GM19025 (cell line): ENCODE measurements at regions not wholly inside any gene's neighbourhood (a gene's known extent, or its start where the extent isn't known, plus 50 kb on each side); places are given as distances from the start of the nearest gene placed in this dataset.
"Not testable (repeated sequence)": the region's sequence is repeated elsewhere in the genome, so short reads cannot be mapped to it uniquely, and the experiment has no call there.

ENCODE experiments used
- ATAC-seq: cut with Tn5 transposase; IDR thresholded peaks from one replicate; pipeline ENCODE4 v1.9.1; 2021; ENCODE audit warnings: mild to moderate bottlenecking, low read depth, moderate library complexity; ENCODE audit not compliant: unreplicated experiment

DNA sequence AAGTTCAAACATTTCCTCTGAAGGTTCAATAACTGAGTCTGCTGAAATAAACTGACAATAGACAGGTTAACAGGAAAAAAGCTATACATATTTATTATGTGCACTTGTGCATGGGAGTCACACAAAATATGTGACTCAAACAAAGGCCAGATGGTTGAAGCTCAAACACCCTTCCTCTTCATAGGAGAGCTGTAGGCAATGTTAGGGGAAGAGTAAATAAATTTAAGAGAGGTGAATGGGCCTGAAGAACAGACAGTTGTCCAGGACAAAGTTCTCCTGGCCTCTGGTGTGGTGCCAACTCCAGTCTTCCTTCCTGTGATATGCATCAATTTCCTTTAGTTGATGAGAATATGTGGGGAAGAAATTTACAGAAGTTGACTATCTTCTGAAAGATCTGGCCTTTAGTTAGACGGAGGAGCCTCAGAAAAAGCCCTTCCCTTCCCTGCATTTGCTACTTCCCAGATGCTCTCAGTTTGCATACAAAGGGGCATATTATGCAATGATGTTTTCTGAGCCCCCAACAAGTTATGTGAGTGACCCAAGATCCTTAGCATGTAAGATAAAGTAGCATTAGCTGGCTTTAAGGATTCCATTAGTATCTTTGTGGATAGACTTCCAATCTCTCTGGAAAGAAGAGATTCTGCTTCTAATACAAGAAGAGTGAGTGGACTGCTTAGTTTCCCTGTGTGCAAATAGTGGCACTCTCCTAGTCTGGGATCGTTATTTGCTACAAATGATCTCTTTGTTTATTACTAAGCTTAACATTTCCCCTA is 96.4 kb upstream of the IGSF10 start:
- no peak for ATAC-seq

DNA sequence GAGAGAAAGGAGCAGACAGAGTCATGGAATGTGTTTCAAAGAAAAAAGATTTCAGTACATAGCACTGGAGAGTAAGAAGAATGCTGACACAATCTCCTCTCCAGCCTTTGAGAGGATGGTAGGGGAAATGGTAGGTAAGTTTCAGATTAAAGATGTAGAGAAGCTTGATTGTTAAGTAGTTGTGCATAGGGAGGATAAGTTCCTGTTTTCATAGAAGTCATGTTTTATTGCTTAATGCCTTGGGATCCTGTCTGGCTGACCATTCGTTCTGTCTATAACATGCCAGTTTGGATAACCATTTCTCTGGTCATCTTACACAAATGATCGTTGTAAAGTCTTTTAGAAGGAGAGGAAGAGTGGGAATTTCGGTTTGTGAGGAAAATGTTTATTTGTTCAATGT is 95.7 kb upstream of the IGSF10 start:
- ATAC-seq: no peak

DNA sequence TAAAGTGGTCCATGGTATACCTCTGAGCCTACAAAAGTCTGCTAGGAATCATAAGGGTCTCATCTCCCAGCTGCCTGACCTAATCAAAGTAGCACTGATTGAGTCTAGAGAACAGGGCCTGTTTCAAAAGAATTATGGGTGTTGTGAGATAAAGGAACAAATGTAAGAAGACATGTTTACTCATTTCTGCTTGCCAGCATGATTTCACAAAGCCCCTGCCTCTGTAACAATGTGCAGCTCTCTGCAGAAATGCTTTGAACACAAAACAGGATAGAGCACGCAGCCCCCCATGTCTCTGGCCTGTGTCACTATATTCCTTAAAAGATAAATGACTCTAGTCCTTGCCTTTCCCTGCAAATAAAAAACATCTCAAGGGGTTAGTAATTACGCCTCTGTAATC is 94.7 kb upstream of the IGSF10 start:
- no peak for ATAC-seq

GRCh38 chr3:151553888-151554287 is 93.0 kb upstream of the IGSF10 start:
- no peak for ATAC-seq

GRCh38 chr3:151552589-151552988 is 91.7 kb upstream of the IGSF10 start:
- no peak for ATAC-seq

GRCh38 chr3:151550642-151551041 is 89.8 kb upstream of the IGSF10 start:
- no peak for ATAC-seq

DNA sequence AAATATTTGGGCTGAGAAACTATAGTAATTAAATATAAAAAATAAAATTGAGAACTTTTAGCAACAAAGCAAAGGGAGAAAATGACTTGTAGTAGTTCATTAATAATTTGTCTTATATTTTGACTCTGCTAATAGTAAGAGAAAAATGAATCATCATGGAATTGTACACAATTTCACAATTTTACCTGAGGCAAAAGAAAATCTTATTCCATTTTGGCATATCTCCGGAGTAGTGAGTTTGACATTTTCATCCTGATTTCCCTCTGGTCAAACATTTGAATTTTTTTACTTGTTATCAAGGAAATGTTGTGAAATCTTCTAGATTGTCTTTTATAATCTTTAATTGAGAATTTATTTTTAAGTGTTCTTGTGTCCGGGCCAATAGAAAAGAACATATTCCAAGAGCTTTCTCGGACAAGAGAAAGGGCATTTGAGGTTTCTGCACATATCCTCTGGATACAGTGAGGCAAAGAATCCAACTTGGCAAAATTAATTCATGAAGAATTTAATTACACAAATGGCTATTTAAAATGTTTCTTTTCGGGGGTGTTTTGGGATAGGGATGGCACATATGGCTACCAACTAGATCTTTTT is 89.3 kb upstream of the IGSF10 start:
- no peak for ATAC-seq

DNA sequence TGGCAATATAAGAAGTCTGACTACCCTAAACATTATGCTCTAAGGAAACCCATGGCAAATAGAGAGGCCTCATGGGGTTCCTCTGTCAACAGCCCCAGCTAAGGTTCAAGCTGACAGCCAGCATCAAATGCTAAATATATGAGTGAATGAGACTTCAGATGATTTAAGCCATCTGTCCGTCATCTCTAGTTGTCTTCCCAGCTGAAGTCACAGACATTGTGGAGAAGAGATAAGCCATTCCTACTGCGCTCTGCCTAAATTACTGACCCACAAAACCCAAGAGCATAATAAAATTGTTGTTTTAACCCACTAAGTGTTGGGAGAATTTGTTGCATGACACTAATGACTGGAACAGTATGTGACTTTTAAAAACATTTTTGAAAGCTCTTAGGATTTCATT is 87.3 kb upstream of the IGSF10 start:
- no peak for ATAC-seq

GRCh38 chr3:151544164-151544548 is 83.3 kb upstream of the IGSF10 start:
- ATAC-seq: no peak

GRCh38 chr3:151541178-151541577 is 80.3 kb upstream of the IGSF10 start:
- ATAC-seq: no peak

DNA sequence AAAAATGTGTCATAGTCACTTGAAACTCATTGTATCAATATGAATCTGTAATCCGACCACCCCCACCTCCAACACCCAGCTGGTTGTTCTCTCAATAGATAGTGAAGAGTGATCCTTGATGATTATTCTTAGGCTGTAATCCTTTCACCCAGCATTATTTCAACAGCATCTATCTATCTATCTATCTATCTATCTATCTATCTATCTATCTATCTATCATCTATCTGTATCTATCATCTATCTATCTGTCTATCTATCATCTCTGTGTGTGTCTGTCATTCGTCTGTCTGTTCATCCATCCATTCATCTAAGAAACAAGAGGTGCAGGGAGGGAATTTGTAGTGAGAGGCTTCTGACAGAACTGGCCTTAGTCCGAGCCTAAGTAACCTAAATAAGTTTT is 78.7 kb upstream of the IGSF10 start:
- no peak for ATAC-seq

DNA sequence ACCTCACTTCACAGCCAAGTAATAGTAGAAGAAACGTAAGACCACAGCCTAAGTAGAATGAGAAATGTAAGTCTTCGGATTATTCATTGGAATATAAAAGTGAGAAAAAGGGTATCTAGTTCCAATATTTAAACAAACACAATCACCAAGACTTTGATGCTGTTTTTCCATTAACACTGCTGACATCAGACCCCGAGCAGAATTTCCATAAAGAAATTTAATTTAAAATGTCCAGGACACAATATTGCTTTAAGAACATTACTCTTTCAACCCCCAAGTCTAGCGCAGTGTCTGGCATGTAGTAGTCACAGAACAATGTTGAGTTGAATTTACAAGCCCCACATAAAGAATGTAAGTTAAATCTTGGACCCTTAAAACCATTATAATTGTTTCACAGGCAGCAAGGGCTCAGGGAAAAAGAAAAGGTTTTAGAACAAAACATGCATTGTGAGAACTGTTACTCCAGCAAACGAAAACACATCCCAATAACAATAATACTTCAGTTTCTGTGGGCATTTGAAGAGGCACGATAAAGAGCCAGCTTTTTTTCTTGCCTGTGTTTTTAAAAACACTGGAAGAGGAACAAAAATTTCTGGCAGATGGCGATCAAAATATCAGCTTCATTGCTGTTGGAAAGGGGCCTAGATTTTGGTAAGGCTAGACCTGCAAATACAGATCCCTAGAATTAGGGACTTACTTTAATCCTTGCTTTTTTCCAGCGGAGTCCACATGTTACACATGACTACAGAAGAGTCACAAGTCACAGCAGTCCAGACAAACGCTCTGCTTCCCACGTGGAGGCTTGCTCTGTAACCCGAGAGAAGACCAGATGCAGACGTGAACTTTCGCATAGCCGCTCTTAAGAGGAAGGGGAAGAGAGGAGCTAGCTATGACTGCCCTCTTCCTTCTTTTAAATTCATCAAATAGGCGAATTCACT is 77.9 kb upstream of the IGSF10 start:
- ATAC-seq: no peak

DNA sequence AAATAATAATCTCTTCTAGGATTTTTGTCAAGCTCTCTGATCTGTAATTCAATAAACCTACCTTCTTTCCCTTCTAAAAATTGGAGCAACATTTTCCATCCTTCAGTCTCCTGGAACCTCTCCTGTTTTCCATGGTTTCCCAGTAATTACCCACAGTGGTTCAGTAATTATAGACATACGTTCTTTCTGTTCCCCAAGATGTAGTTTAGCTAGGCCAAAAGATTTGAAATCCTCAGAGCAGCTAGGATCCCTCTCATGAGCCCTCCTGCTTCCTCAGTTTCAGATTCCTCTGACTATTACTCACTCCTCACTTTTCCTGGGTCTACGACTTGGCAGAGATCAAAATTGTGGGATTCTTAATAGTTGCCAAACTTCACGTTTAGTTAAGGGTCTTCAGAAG is 76.9 kb upstream of the IGSF10 start:
- ATAC-seq: no peak

- ATAC-seq: no peak
These were observed 65.9 kb upstream of the IGSF10 start for GRCh38 chr3:151526757-151527156.

- no peak for ATAC-seq
These were observed 59.2 kb upstream of the IGSF10 start for GRCh38 chr3:151520105-151520504.

DNA sequence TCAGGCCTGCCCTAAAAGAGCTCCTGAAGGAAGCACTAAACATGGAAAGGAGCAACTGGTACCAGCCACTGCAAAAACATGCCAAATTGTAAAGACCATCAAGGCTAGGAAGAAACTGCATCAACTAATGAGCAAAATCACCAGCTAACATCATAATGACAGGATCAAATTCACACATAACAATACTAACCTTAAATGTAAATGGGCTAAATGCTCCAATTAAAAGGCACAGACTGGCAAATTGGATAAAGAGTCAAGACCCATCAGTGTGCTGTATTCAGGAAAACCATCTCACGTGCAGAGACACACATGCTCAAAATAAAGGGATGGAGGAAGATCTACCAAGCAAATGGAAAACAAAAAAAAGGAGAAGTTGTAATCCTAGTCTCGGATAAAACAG is 50.6 kb upstream of the IGSF10 start:
- not testable (repeated sequence) for ATAC-seq
